ENCODE measurements at regions not wholly inside any gene's neighbourhood (a gene's known extent, or its start where the extent isn't known, plus 50 kb on each side); places are given as distances from the start of the nearest gene placed in this dataset.
"Not testable (repeated sequence)": the region's sequence is repeated elsewhere in the genome, so short reads cannot be mapped to it uniquely, and the experiment has no call there.

GRCh38 chr3:36063992-36064391, 316.3 kb upstream of the STAC start:
- Histone ChIP-seq H3K27me3 (ENCODE audit: control insufficient read depth, insufficient read depth, low read length) (no peaks in the 10 kb centered on the region), H3K27ac (ENCODE audit: low read length) (no peak overlapping the region), H3K36me3 (ENCODE audit: control insufficient read depth, insufficient read depth, low read length) (no peaks in the 10 kb centered on the region), H3K9me3 (replicated peaks; ENCODE audit: control insufficient read depth, low read depth, low read length) (no peaks in the 10 kb centered on the region), H3K4me3 (ENCODE audit: low read length) (no peak overlapping the region), H3K4me1 (ENCODE audit: control insufficient read depth, insufficient read depth, low read length) (no peaks in the 10 kb centered on the region)
- WGBS (ENCODE audit: insufficient coverage) = no CpG with 5 or more reads among the region's 2 CpGs
- no peak for DNase-seq

- DNase-seq = no peak
- no peak overlapping the region for H3K4me3 ChIP-seq (ENCODE audit: low read length)
- no peaks in the 10 kb centered on the region for H3K4me1 ChIP-seq (ENCODE audit: control insufficient read depth, insufficient read depth, low read length)
- no peaks in the 10 kb centered on the region for H3K9me3 ChIP-seq (replicated peaks; ENCODE audit: control insufficient read depth, low read depth, low read length)
- WGBS (ENCODE audit: insufficient coverage) = no CpG with 5 or more reads among the region's 2 CpGs
- no peak overlapping the region for H3K27ac ChIP-seq (ENCODE audit: low read length)
- no peaks in the 10 kb centered on the region for H3K27me3 ChIP-seq (ENCODE audit: control insufficient read depth, insufficient read depth, low read length)
- no peaks in the 10 kb centered on the region for H3K36me3 ChIP-seq (ENCODE audit: control insufficient read depth, insufficient read depth, low read length)
Measured at GRCh38 chr3:36065321-36065720, 315.0 kb upstream of the STAC start.

GRCh38 chr3:36075491-36075890, 304.8 kb upstream of the STAC start:
- Histone ChIP-seq H3K27ac (ENCODE audit: low read length) (no peak overlapping the region), H3K9me3 (replicated peaks; ENCODE audit: control insufficient read depth, low read depth, low read length) (no peaks in the 10 kb centered on the region), H3K4me3 (ENCODE audit: low read length) (no peak overlapping the region), H3K4me1 (ENCODE audit: control insufficient read depth, insufficient read depth, low read length) (no peaks in the 10 kb centered on the region), H3K27me3 (ENCODE audit: control insufficient read depth, insufficient read depth, low read length) (no peaks in the 10 kb centered on the region), H3K36me3 (ENCODE audit: control insufficient read depth, insufficient read depth, low read length) (no peaks in the 10 kb centered on the region)
- peak; percentile 35 for DNase-seq
- WGBS (ENCODE audit: insufficient coverage) = 75% methylated on average over 1 of the region's 3 CpGs

DNA sequence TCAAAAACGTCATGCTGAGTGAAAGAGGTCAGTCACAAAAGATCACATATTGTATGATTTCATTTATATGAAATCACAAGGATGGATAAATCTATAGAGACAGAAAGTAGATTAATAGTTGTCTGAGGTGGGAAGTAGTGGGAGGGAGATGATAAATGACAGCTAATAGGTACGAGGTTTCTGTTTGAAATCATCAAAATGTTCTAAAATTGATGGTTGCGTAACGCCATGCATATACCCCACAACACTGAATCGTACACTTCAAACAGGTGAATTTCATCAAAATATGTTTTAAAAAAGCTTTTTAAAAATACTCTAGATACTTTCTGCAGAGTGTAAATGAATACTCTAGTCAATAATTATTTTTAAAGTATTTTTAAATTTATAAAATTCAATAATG, 303.0 kb upstream of the STAC start:
- H3K4me1 ChIP-seq (ENCODE audit: control insufficient read depth, insufficient read depth, low read length) = no peaks in the 10 kb centered on the region
- no peaks in the 10 kb centered on the region for H3K27me3 ChIP-seq (ENCODE audit: control insufficient read depth, insufficient read depth, low read length)
- no peaks in the 10 kb centered on the region for H3K9me3 ChIP-seq (replicated peaks; ENCODE audit: control insufficient read depth, low read depth, low read length)
- no peak overlapping the region for H3K27ac ChIP-seq (ENCODE audit: low read length)
- no peak overlapping the region for H3K4me3 ChIP-seq (ENCODE audit: low read length)
- no peaks in the 10 kb centered on the region for H3K36me3 ChIP-seq (ENCODE audit: control insufficient read depth, insufficient read depth, low read length)
- no CpG with 5 or more reads among the region's 5 CpGs for WGBS (ENCODE audit: insufficient coverage)
- DNase-seq = no peak

DNA sequence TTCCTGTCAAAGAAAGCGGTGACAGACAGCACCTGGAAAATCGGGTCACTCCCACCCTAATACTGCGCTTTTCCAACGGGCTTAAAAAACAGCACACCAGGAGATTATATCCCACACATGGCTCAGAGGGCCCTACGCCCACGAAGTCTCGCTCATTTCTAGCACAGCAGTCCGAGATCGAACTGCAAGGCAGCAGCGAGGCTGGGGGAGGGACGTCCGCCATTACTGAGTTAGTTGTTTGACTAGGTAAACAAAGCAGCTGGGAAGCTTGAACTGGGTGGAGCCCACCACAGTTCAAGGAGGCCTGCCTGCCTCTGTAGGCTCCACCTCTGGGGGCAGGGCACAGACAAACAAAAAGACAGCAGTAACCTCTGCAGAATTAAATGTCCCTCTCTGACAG, 297.3 kb upstream of the STAC start:
- not testable (repeated sequence) for H3K4me1 ChIP-seq (ENCODE audit: control insufficient read depth, insufficient read depth, low read length); H3K27ac ChIP-seq (ENCODE audit: low read length); H3K9me3 ChIP-seq (replicated peaks; ENCODE audit: control insufficient read depth, low read depth, low read length); H3K36me3 ChIP-seq (ENCODE audit: control insufficient read depth, insufficient read depth, low read length); H3K27me3 ChIP-seq (ENCODE audit: control insufficient read depth, insufficient read depth, low read length); H3K4me3 ChIP-seq (ENCODE audit: low read length); DNase-seq
- 88% methylated on average over 6 of the region's 12 CpGs for WGBS (ENCODE audit: insufficient coverage)

DNA sequence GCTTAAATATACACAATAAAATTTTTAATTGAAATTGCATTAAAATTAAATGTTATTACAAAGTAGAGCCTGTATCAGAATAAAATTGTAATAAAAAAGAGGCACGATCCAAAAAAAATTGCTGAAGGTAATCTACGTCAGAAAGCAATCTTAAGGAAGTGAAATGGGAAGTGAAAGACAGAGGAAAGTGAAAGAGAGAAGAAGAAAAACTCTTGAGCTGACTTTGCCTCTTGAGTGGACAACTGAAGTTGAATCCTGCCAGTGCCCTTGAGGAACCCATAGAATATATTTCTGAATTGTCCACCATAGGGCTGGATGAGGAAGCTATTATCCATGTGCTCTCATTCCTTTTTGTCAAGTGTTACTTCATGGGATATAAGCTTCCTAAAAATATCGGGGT, 285.1 kb upstream of the STAC start:
- Histone ChIP-seq H3K27ac (ENCODE audit: low read length) (no peak overlapping the region), H3K36me3 (ENCODE audit: control insufficient read depth, insufficient read depth, low read length) (no peaks in the 10 kb centered on the region), H3K4me1 (ENCODE audit: control insufficient read depth, insufficient read depth, low read length) (no peaks in the 10 kb centered on the region), H3K4me3 (ENCODE audit: low read length) (no peak overlapping the region), H3K9me3 (replicated peaks; ENCODE audit: control insufficient read depth, low read depth, low read length) (no peaks in the 10 kb centered on the region), H3K27me3 (ENCODE audit: control insufficient read depth, insufficient read depth, low read length) (no peaks in the 10 kb centered on the region)
- DNase-seq = no peak
- 70% methylated on average over 2 of the region's 3 CpGs for WGBS (ENCODE audit: insufficient coverage)

DNA sequence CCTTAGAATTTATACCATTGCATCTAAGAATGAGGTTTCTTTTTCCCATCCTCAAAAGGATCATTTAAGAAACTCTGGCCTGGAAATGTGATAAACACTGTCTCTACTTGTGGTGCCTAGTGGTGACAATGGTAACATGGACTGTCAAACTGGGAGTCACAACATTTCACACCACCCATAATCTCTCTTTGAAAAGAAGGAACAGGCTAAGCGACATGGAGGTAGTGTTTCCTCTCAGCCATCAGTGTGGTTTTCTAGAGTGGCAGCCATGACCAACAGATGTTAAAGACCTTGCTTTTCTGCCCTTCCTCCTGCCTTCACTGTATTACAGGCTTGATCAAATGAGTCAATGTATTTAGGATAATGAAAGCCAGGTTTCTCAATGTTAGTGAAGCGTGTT, 283.1 kb upstream of the STAC start:
- no CpG with 5 or more reads among the region's 2 CpGs for whole genome bisulfite sequencing (ENCODE audit: insufficient coverage)
- H3K4me3 ChIP-seq (ENCODE audit: low read length) = no peak overlapping the region
- no peaks in the 10 kb centered on the region for H3K27me3 ChIP-seq (ENCODE audit: control insufficient read depth, insufficient read depth, low read length)
- no peak for DNase-seq
- H3K27ac ChIP-seq (ENCODE audit: low read length) = no peak overlapping the region
- H3K4me1 ChIP-seq (ENCODE audit: control insufficient read depth, insufficient read depth, low read length) = no peaks in the 10 kb centered on the region
- no peaks in the 10 kb centered on the region for H3K9me3 ChIP-seq (replicated peaks; ENCODE audit: control insufficient read depth, low read depth, low read length)
- no peaks in the 10 kb centered on the region for H3K36me3 ChIP-seq (ENCODE audit: control insufficient read depth, insufficient read depth, low read length)

DNA sequence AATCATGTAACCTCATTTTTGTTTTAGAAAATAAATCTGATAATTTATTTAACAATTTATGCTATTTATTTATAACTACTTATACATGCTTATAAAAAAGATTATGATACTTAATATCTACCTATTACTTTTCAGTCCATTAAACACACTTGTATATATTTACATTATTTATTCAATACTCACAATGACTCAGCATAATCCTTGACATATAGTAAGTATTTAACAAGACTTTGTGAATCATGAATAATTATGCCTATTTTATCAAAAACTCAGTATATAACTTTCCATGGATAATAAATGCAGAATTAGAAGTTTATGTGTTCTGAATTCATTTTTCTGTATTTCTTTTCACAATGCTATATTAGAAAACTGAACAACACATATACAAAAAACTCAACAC, 266.0 kb upstream of the STAC start:
- Histone ChIP-seq H3K4me3 (ENCODE audit: low read length) (no peak overlapping the region), H3K27me3 (ENCODE audit: control insufficient read depth, insufficient read depth, low read length) (no peaks in the 10 kb centered on the region), H3K4me1 (ENCODE audit: control insufficient read depth, insufficient read depth, low read length) (no peaks in the 10 kb centered on the region), H3K27ac (ENCODE audit: low read length) (no peak overlapping the region), H3K36me3 (ENCODE audit: control insufficient read depth, insufficient read depth, low read length) (no peaks in the 10 kb centered on the region), H3K9me3 (replicated peaks; ENCODE audit: control insufficient read depth, low read depth, low read length) (no peaks in the 10 kb centered on the region)
- DNase-seq = no peak

DNA sequence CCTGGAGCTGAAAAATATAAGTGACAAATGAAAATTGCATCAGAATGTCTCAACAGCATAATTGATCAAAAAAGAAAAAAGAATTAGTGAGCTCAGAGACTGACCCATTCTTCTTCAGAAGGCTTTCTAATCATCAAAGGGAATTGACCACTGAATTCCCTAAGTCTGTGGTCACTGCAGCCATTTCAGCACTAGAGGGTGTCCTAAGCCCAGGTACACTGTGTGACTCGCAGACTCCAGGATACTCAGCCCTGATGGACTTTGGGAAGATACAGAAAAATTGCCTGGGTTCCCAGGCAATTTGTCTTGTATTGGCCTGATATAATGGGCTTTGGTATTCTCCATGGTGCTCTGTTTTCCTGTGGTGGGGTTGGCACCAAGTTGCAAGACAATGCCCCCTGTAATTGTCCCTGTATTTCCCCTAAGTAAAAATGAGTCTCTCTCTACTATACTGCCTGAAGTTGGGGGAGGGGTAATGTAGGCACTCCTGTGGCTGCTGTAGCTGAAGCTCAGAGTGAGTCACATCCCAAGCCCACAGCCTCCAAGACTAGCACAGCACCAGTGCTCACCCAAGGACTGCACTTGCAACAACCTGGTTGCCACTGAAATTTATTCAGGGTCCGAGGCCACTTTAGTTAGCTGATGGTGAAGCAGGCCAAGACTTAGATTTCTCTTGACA, 256.0 kb upstream of the STAC start:
- H3K4me3 ChIP-seq (ENCODE audit: low read length) = no peak overlapping the region
- peak; percentile 10 for DNase-seq
- WGBS (ENCODE audit: insufficient coverage) = 48% methylated on average over 2 of the region's 2 CpGs
- peaks cover 5% of the 10 kb centered on the region for H3K9me3 ChIP-seq (replicated peaks; ENCODE audit: control insufficient read depth, low read depth, low read length)
- no peaks in the 10 kb centered on the region for H3K4me1 ChIP-seq (ENCODE audit: control insufficient read depth, insufficient read depth, low read length)
- H3K36me3 ChIP-seq (ENCODE audit: control insufficient read depth, insufficient read depth, low read length) = no peaks in the 10 kb centered on the region
- no peaks in the 10 kb centered on the region for H3K27me3 ChIP-seq (ENCODE audit: control insufficient read depth, insufficient read depth, low read length)
- no peak overlapping the region for H3K27ac ChIP-seq (ENCODE audit: low read length)

DNA sequence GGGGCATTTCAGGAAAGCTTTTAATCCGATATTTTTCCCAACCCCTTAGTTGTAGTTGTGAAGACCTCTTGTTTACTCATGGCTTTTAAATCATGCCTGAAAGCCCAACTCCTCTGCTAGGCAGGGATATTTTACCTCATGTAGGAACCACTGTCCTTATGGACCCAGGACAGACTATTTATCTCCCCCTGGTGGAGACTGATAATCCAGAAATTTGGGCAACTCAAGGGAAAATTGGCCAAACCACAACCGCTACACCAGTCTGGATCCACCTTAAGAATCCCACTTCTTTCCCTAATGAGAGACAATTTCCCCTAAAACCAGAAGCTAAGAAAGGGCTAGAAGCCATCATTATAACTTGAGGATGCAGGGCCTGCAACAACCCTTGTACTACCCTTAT, 248.1 kb upstream of the STAC start:
- no peaks in the 10 kb centered on the region for H3K27me3 ChIP-seq (ENCODE audit: control insufficient read depth, insufficient read depth, low read length)
- H3K4me3 ChIP-seq (ENCODE audit: low read length) = no peak overlapping the region
- no peaks in the 10 kb centered on the region for H3K9me3 ChIP-seq (replicated peaks; ENCODE audit: control insufficient read depth, low read depth, low read length)
- no peak for DNase-seq
- no peak overlapping the region for H3K27ac ChIP-seq (ENCODE audit: low read length)
- no peaks in the 10 kb centered on the region for H3K4me1 ChIP-seq (ENCODE audit: control insufficient read depth, insufficient read depth, low read length)
- no CpG with 5 or more reads among the region's 2 CpGs for WGBS (ENCODE audit: insufficient coverage)
- no peaks in the 10 kb centered on the region for H3K36me3 ChIP-seq (ENCODE audit: control insufficient read depth, insufficient read depth, low read length)

DNA sequence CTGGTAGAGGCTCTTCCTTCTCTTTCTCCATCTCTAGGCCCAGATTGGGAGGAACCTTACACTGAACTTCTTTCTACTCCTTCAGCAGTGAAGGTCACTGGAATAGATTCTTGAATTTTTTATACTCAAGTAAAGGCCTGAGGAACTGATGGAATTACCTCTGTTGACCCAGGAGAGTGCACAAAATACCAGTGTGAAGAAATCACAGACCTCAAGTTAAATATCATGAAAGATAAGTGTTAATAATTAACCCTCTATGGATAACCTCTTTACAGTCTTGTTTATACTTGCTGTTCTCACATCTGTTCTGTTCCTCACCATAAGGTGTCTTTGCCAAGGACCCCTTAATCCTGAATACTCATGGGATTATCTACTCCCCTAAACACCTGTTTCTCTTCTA, 244.4 kb upstream of the STAC start:
- H3K27me3 ChIP-seq (ENCODE audit: control insufficient read depth, insufficient read depth, low read length) = no peaks in the 10 kb centered on the region
- no peaks in the 10 kb centered on the region for H3K36me3 ChIP-seq (ENCODE audit: control insufficient read depth, insufficient read depth, low read length)
- H3K27ac ChIP-seq (ENCODE audit: low read length) = no peak overlapping the region
- no peak for DNase-seq
- no peaks in the 10 kb centered on the region for H3K9me3 ChIP-seq (replicated peaks; ENCODE audit: control insufficient read depth, low read depth, low read length)
- H3K4me1 ChIP-seq (ENCODE audit: control insufficient read depth, insufficient read depth, low read length) = no peaks in the 10 kb centered on the region
- no peak overlapping the region for H3K4me3 ChIP-seq (ENCODE audit: low read length)

Data from muscle of leg (tissue), 3 donors.